NCI-H226 (cell line): ENCODE measurements at regions not wholly inside any gene's neighbourhood (a gene's known extent, or its start where the extent isn't known, plus 50 kb on each side); places are given as distances from the start of the nearest gene placed in this dataset.

ENCODE experiments used
- DNase-seq: peaks from one replicate; pipeline ENCODE4 v3.0.0-alpha.2; 2015

DNA sequence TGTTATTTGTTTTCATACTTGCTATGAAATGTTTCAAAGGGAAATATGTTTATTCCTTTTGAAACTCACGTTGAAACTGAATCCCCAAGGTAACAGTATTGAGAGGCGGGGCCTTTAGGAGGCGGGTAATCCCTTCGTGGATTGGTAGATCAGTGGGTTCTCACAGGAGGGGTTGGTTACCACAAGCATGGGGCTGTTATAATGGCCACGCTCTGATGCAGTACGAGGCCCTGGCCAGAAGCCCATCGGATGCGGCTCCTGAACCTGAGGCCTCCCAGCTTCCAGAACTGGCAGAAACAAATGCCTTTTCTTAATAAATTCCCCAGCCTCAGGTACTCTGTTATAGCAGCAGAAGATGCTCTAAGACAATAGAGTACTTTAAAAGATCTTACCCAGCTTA is 135.7 kb downstream of the ASB1 start:
- no peak for DNase-seq

DNA sequence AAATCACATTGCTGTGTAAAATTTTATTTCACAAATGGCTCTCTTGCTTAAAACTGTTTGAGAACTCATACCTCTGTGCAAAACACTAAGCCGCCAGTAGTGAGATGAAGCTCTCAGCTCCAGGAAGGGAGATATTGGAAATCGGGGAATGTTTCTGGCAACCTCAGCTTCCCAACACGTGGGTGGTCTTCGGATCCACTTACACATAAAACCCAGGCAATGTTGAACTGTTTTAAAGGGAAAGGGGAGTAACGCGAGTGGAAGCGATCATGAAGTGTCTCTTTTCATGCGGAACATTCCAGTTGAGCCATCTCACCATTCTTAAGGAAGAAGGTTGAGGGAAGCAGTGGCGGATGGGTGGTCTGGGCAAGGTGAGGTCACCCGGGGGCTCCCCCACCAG is 136.8 kb downstream of the ASB1 start:
- DNase-seq: no peak

DNA sequence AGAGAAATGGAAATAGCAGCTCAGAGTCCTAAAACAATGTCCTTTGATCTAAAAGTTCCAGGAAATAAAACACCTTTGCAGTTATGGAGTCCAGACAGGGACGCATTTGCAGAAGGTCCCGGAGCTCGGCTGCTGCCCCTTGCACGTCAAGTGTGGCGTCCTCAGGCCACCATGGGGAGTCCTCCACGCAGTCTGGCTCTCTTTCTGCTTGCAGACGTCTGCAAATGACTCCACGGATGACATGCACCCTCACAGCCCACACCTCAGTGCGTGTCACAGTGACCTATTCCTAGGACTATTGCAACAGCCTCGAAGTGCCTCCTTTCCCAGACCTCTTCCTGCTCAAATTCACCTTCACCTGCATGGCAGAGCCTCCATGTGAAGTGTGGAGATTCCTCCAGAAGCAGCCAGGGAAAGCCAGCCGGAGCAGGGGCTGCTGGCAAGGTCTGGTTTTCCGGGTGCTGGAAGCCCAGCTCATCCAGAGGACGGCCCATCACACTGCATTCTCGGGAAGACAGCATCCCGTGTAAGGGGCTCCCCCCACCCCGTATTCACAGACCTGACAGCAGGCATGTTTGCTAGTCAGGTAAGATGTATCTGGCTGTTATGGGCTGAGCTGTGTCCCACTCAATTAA is 137.7 kb downstream of the ASB1 start:
- DNase-seq: no peak

DNA sequence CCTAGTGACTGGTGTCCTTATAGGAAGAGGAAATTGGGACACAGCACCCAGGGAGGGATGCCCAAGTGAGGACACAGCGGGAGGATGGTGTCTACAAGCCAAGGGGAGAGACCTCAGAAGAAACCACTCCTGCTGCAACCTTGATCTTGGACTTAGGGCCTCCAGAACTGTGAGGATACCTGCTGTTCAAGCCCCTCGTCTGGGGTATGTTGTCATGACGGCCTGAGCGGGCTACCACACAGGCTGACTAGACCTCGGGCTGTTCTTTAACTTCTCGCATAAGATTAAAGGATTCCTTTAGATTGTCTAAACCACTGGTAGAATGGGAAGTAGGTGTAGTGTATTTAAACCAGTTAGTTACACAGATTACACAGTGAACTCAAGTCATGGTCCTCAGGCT is 138.3 kb downstream of the ASB1 start:
- no peak for DNase-seq

DNA sequence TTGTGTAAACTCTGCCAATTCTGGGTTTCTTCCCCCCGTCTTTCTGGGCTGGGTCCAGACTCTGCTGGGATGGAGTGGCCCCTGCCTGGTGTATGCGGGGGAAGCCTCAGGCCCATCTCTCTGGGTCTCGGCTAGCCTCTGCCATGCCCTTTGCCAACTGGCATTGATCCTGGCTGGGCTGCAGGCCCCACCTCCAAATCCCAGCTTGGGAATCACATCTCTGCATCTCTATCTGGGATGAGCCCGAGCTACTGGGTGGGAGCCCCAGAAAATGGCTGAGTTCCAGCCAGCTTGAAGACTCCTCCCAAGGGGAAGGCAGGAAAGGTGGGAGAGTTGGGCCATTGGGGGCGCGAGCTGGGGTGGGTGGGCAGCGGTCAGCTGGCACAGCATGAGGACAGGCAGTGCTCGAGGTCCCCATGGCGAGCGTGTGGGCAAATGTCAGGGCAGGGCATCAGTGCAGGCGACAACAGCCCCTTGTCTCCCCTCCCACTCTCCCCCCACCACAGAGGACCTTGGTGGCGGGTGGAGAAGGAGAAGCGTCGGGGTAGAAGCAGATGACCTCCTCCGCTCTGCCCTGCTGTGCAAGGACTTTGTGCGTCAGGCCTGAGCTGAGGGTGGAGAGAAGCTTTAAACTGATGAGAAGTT is 139.4 kb downstream of the ASB1 start:
- no peak for DNase-seq

DNA sequence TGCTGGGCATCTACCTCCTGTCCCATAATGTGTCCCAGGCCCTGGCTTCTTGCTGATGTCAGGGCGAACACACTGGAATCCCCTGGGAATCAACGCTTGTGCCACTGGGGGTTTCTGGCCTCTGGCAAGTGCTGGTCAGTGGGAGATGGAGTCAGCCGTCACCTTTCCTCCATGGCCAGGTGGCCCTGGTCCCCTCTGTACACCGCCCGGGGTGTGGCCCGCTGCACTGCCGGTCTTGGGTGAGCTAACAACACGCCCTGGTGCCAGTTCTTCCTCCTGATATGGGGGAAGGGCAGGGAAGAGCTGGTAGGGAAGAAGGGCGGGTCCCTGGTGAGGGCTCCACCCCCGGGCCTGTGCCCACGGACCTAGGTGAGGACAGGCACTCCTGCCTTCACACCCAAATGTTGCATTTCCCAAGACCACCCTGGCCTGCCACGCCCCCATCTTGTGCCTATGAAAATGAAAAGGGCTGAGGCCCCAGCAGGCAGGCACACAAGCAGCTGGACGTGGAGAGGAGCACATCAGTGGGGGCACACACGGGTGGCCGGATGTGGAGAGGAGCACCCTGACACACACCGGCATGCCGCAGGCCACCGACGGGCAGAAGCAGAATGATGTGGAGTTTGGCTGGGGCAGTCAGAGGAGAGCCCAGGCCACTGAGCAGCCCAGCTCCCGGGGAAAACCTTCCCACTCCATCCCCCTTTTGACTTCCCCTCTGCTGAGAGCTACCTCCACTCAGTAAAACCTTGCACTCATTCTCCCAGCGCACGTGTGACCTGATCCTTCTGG is 140.5 kb downstream of the ASB1 start:
- no peak for DNase-seq

DNA sequence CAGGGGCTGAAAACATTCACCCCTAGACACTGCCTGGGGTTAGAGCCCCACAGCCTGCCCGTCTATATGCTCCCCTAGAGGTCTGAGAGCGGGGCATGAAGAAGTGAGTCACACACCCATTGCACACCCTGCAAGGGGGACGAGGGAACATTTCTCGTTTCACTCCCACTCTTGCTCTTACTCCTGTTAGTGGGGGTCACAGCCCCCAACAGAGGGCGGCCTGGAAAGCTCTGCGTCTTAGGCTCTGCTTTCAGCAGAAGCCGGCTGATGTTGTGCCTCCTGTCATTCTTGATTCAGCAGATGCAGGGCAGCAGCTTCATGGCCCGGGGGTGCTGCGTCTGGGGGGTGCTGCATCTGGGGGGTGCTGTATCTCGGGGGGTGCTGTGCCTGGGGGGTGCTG is 141.3 kb downstream of the ASB1 start:
- DNase-seq: no peak

DNA sequence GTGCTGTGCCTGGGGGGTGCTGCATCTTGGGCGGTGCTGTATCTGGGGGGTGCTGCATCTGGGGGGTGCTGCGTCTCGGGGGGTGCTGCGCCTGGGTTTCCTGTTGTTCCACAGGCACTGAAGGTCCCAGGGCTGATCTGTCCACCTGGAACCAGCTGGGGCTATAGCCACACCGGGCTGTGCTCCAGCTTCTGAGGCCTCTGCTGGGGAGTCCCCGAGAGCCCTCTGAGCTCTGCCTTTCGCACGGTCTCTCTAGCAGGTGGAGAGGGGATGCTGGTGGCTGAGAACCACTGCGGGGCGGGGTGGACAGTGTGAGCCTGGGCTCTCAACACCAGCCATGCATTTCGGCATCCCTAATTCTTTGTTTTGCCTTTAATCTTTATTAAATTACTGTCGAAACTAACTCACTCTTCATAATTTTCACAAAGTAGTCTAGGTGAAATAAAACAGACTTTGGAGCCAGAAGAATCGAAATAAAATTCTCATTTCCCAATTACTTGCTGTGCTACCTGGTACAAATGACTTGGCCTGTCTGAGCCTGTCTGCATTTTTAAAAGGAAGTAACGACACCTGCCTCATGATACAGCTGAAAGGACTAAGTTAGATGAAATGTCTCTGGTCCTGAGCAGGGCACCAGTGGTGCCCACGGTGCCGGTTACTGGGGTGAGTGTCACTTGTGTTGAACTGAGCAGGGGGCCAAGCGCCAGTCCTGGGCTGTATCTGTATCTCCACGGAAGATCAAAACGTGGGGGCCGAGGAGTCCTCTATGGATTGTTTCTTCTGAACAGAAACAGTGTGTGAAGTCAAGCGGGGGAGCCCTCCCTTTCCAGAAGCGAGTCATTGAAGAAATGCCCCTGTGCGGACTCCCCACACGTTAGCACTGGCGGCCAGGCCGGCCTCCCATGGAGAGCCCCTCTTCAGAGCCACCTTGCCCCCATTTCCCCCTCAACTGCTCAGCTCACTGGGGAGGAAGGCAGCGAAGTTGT is 142.0 kb downstream of the ASB1 start:
- DNase-seq: no peak

DNA sequence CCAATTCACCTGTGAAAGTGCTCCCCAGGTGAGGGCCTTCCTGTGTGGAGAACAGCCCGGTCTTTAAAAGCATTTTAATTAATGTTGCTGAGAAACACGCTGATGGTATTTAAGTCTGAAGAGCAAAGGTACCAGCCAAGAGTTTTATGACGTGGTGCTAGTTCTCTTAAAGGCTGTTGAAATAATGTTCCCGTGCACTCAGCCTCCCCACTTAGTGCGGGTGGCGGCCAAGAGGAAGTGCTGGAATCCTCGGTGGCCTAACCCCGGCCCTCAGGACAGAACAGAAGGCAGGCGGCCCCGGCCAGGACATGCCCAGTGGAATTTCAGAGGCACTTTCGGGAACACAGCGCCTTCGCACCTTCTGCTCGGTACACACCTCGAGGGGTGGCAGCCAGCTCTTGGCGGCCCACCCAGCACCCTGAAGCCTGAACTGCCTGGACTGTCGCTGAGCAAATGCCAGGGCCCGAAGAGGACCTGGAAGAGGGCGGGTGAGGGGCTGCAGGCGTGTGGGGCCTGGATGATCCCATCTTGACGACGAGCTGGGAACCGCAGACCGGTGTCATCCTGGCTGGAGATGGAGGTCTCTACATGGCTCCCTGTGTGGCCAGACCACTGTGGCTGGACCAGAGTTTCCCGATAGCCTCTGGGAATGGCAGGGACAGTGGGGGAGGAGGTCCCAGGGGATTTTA is 142.9 kb downstream of the ASB1 start:
- DNase-seq: no peak

DNA sequence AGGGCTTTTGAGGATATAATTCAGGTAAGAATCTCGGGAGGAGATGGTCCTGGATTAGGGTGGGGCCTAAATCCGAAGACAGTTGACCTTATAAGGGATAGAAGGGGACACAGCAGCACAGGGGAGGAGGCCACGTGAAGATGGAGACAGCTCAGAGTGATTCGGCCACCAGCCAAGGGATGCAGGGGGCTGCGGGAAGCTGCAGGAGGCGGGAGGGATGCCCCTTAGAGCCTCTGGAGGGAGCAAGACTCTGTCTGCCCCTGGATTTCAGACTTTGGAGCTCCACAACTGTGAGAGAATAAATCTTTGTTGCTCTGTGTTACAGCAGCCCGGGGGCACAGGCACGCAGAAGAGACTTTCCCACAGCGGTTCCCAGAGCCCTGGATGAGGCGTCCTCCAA is 143.7 kb downstream of the ASB1 start:
- DNase-seq: no peak

DNA sequence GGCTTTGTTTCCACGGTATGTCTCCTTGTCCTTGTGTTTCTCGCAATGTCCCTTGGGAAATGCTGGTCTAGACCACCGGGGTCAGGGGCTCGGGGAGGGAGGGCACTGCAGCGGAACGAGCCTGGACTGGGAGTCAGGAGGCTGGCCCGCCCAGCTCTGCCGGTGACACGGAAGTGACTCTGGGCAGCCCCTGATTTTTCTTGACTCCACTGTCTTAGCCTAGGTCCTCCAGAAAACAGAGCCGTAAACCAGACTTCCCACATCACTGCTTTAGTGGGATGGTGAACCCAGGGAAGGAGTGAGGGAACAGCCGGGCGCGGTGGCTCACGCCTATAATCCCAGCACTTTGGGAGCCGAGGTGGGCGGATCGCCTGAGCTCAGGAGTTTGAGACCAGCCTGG is 144.2 kb downstream of the ASB1 start:
- DNase-seq: no peak

DNA sequence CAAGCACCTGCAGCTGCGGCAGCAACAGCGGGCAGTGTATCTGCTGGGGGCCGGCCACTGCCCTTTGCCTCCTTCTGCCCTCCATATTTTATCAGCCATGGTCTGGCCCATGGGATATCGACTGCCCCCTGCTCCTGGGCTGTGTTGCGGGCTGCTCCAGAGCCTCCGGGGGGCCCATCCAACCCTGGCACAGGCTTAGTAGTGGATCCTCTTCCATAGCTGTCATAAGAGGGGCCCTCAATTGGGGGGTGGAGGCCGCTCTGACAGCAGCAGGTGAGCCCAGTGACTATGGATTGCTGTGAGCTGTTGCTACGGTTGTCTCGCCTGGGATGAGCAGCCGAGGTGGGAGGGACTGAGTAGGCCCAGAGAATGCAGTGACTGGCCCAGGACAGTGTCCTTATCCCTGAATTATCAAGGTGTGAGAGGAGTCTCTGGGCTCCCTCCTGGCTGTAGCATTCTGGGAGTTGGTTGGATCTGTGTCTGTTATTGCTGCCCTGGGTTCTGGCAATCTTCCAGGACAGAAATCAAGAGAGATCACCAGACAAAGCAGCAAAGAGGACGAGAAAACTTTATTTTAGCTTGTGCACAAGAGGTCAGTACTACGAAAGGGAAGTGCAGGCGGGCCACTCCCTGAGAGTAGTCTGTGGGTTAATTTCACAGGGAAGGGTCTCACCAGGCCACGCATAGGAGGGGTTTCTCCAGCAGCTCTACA is 145.1 kb downstream of the ASB1 start:
- no peak for DNase-seq

DNA sequence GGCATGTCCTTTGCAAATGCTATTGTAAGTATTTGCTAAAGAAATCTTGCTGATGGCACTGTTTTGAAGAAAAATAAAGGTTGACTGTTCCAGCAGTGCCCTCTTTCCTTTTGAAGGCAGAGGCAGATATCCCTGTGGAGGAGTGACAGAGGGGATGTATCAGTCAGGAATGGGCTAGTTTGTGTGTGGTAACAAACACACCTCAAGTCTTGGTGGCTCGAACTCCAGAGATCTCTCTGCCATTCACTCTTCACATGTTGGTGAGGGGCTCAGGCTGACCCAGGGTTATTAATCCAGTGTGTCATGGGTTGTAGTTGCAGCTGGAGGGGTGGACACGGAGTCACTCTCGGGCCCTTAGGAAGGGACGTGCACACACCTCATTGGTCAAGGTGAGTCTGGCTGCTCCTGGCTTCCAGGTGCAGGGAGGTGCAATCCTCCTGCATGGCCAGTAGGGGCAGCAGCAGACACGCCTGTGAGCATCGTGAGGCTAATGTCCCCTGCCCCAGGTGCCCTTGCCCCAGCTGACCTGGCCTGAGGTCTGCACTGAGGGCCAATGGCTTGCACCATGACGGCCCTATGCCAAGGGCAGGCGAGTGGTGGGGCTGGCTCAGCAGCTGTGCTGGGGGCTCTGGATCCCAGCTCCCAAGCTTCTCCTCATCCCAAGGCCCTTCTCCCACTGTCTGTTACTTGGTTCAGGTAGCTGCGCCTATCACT is 146.5 kb downstream of the ASB1 start:
- no peak for DNase-seq

DNA sequence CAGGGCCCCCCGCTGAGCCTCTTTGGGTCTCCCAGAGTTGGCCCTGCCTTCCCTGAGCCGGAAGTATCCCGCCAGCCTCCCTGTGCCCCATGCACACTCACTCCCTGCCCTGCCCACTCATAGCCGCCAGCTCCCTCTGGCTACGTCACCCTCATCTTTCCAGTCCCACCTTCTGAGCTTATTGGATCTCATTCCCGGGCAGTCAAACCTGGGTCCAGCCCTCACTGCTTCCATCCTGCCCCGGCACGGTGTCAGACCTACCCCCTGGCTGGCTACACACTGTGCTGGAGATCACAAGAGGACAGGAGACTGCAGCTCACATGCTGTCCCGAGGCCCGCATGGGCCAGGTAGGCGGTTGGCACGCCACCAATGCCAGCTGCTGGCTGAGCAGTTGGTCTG is 147.2 kb downstream of the ASB1 start:
- no peak for DNase-seq

DNA sequence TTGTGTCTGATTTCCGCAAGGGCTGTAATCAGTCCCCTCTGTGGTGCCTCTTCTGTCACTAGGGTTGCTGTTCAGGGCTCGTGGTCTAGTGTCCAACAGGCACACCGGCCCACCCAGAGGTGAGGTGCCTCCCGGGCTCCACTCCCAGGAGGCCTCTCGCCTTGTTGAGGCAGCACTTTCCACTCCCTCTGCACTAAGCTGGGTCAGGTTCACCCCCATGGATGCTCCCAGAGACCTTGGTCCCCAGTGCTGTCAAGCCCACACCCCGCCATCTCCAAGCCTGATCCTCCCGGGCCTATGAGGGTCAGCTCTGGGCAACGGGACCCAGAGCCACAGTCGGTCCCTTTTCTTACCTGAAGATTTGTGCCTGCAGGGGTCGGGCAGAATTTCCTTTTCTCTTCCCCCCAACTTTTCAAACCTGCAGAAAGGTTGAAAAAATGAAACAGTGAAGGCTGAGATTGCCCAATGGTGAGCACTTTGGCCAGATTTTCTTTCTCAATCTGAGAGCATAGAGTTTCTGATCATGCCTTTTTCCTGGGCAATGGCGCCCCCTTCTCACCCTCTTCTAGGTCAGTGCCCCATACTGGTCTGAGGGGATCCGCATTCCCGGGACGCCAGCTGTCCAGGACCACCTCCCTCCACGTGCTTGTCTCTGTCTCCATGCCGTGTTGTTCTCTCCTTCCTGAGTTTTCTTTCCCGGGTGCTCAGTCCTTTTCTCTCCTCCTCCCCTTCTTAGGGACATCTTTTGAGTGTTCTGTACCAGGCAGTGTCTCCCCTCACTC is 148.0 kb downstream of the ASB1 start:
- no peak for DNase-seq

DNA sequence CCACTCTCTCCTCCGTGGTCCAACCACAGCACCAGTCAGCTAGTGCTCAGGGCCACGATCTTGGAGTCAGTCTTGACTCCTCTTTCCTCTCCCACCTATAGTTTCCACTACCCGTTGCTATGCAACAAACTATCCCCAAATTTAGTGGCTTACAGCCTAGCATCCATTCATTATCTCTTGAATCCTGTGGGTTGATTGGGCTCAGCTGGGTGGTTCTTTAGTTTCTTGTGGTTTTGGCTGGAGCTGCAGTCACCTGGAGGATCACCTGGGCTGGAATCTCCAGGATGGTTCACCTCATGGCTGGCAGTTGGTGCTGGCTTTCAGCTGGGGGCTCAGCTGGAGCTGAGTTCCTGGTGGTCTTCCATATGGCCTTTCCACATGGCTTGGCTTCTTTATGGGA is 149.9 kb downstream of the ASB1 start:
- DNase-seq: no peak

DNA sequence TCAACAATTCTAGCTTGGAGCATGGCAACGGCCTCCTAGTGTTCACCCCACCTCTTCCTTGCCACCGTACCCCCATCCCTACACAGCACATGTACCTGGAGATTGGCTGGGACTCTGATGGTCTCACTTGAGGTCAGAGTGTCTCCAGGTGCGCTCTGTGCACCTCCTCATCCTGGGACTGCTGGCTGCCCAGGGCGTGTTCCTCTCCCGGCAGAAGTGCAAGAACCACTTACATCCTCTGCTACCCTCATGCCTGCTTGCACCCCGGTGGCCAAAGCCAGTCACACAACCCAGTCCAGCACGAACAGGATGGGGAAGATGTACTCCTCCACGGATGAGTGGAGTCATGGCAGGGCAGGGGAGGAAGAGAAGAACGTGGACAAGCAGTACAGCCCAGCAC is 151.5 kb downstream of the ASB1 start:
- no peak for DNase-seq

DNA sequence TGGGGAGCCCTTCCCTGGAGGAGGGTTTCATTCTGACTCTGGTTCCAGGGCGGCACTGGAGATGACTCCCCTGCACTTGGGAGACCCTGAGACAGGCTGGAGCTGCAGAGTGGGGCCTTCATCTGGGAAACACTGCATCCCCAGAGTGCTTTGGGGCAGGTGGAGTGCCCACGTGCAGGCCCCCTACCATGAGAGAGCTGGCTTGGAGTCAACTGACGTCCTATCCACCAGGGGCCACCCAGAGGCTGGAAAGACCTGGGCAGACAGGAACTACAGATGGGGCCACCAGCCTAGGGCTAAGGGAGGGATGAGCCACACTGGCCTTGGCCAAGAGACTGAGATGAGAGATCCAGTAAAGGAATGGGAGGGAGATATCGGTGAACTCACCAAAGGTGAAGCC is 153.8 kb downstream of the ASB1 start:
- DNase-seq: no peak

DNA sequence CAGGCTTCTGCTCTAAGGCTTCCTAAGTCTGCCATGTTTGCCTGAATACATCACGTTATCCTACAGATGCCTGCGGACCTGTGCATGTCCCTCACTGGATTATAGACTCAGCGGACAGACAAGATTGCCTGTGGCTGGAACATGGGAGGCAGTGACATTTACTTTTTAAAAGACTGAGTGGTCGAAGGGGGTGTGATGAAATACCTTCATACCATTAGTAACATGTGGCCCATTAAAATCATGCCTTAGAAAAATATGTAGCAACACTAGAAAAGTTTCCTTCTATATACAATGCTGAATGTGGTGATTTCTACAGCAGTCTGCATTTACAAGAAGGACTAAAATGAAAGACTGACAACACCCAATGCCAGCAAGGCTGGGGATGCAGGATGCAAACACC is 154.4 kb downstream of the ASB1 start:
- DNase-seq: no peak

DNA sequence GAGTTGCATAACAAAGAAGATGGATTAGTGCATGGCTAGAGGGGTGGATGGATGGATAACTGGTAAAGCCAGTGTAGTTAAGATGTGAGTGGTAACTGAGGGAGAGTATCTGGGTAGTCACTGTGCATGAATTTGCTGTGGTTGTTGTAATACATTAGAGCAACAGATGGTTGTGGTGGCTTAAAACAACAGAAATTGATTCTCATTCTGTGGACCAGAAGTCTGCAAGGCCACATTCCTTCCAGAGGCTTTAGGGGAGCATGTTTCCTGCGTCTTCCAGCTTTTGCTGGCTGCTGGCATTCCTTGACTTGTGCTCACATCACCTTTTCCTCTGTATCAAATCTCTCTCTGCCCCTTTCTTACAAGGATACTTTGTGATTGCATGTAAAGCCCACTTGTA is 155.4 kb downstream of the ASB1 start:
- no peak for DNase-seq
